C4-2B (cell line): ENCODE measurements at regions not wholly inside any gene's neighbourhood (a gene's known extent, or its start where the extent isn't known, plus 50 kb on each side); places are given as distances from the start of the nearest gene placed in this dataset.

Source experiments
- CTCF ChIP-seq: fragments of 450-650 bp; conservative IDR thresholded peaks from 2 replicates; pipeline ENCODE4 v1.5.1; 2017; ENCODE audit warnings: mild to moderate bottlenecking
- ZFX ChIP-seq: fragments of 450-650 bp; IDR thresholded peaks from 2 replicates; pipeline ENCODE4 v1.6.1; 2017

- TF ChIP-seq CTCF = no peak
- TF ChIP-seq ZFX = no peak
Measured at GRCh38 chr9:23493219-23493618, 332.8 kb downstream of the ELAVL2 start.
